DMS 273 (cell line): ENCODE measurements at regions not wholly inside any gene's neighbourhood (a gene's known extent, or its start where the extent isn't known, plus 50 kb on each side); places are given as distances from the start of the nearest gene placed in this dataset.
"Not testable (repeated sequence)": the region's sequence is repeated elsewhere in the genome, so short reads cannot be mapped to it uniquely, and the experiment has no call there.

ENCODE experiments used
- DNase-seq: peaks from one replicate; lab custom pipeline; 2025; ENCODE audit not compliant: unreplicated experiment; lab: John Stamatoyannopoulos, UW

- peak; percentile 59 for DNase-seq
These were observed 506.9 kb upstream of the PCDH10 start for GRCh38 chr4:132642016-132642817.

DNA sequence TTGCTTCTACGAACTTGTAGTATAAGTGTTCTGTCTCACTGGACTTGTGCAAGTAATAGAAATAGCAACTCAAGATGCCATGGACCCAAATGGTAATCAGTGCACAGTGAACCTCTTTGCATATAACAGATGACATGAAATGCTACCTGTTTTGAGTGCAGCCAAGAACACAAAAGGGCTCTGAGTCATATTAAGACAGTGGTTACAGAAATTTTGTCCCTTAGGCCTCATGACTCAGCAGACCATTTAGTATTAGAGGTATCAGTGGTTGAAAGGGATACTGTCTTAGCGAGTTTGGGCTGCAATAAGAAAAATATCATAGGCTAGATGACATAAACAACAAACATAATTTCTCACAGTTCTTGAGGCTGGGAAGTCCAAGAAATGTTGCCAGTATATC is 502.9 kb upstream of the PCDH10 start:
- DNase-seq = no peak

DNA sequence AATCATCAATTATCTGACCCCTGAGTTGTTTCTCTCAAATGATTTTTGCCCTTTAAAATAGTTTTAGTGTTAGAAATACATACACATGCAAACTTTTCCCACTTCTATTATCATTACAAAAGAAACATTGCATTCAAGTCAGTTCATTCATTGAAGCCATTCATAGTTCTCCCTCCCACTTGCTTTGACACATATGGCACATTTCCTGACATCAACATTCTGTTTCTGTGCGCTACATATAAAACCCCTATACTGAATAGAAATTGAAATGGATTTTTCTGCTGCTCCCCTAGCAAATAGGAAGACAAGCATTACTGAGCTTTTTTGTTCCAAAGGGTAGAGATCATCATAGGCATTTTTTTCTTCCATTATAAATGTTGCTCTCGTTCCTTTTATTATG is 497.9 kb upstream of the PCDH10 start:
- DNase-seq = no peak

DNA sequence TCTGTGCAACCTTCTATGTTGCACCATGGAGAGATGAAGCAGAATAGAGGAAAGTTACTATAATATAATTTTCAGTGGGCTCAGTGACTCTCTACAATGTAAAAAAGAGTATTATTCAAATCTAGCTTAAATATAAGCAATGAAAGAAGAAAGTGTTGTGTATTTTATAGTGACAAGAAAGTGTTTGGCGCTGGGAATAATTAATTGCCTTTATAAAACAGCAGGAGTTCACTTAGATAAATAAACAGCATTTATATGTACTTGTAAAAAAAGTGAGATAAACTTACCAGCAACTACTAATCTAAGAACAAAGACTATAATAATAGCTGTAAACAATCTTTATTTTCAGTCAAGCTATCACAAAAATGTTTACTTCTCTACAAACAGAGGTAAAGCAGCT is 488.9 kb upstream of the PCDH10 start:
- DNase-seq = no peak

DNA sequence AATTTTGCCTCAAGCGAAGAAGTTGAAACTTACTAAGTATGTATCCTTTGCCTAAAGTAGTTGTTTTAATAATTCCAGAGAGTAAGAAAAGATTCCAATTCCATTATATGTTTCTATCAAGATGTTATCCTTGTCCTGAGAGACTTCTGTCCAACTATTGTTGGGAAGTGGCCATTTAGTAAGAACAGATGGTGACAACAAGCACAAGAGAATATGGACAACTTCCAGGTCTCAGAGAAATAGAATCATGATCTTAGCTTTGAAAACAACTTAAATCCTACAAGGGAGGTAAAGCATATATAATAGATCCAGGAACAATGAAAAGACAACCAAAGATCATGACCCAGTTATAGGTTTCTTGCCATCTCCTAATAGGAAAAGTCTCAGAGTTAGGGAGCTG is 486.6 kb upstream of the PCDH10 start:
- DNase-seq = peak; percentile 21

DNA sequence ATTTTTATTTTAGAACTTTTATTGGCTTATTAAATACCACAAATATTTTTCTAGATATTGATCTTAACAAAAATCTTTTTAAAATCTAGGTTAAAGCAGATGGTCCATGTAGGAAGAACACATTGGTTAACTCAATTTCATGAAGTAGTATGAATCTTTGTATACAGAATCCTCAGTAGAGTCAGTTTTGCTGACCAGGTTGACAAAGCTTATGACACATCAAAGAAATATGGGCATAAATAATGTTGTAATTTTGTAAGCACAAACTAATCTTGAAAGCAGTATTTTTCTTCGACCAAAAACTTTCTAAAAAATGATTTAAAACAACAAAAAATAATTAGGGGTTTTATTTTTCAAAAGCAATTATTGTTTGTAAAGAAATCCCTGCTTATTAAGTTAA is 479.3 kb upstream of the PCDH10 start:
- DNase-seq = no peak

- no peak for DNase-seq
These were observed 478.5 kb upstream of the PCDH10 start for GRCh38 chr4:132670557-132670956.

GRCh38 chr4:132683957-132684356 is 465.1 kb upstream of the PCDH10 start:
- no peak for DNase-seq

GRCh38 chr4:132691026-132691425 is 458.1 kb upstream of the PCDH10 start:
- DNase-seq = no peak

DNA sequence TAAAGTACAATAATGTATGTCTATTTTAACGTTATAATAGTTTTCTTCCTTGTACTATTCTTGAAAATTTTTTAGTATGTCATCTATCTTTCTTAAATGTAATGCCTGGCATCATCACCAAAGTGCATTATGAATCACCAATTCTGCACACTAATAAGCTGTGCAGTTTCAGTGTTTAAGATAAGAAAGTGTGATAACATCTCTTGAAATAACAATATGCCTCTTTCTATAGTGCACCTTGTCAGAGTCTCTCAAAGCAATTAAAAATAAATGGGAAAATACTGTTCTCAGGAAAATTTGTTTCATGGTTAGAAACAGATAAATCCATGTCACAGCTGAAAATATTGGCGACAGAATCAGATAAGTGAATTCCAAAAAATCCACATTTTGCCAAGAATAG is 457.4 kb upstream of the PCDH10 start:
- DNase-seq = no peak

DNA sequence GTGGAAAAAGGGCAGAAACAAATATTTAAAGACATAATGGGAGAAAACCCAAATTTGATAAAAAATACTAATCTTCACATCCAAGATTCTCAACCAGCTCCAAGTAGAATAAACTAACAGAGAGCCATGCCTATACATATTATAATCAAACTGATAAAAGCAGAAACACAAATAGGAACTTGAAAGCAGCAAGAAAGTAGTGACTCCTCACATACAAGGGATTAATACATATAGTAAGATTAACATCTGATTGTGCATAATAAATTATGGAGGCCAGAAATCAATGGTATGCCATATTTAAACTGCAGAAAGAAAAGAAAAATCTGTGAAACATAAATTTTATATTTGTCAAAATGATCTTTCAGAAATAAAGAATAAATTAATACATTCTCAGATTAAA is 454.3 kb upstream of the PCDH10 start:
- no peak for DNase-seq

DNA sequence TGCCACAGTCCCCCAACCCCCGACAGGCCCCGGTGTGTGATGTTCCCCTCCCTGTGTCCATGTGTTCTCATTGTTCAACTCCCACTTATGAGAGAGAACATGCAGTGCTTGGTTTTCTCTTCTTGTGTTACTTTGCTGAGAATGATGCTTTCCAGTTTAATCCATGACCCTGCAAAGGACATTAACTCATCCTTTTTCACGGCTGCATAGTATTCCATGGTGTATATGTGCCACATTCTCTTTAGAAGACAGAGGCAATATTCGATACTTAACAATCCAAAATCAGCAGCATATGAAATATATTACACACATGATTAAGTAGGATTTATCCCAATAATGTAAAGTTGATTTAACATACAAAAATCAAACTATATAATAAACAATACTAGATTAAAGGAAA is 451.6 kb upstream of the PCDH10 start:
- DNase-seq = not testable (repeated sequence)

DNA sequence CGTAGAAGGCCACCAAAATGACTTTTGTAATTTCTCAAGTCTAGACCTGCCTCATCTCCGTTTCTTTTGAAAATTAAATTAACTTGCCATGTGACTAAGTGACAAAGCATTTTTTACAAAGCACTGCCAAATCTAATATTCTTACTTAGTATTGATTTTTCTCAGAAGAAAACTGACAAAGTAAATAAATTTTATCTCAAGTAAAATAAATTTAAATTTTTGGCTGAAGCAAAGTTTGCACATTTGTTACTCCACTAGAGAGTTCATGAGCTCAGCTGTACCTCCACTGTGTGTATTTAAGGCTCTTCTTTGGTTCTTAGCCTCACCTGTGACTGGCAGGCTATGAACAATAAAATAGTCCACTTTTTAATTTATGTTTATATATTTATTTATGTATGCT is 441.1 kb upstream of the PCDH10 start:
- DNase-seq = no peak

DNA sequence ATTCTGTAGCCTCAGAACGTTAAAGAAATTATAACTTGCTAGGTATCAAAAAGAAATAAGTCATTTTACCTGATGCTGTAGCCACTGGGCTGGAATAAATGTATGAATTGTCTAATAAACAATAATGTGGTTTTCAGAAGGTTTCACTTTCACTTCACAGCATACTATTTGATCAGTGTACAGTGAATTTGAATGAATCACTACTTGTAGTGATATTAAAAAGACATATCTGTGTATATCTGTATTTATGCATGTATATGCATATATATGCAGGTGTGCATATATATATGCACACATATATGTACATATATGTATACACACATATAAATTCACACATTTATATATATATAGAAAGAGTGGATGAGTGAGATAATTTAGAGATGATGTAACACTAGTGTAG is 440.0 kb upstream of the PCDH10 start:
- no peak for DNase-seq

- no peak for DNase-seq
These were observed 438.1 kb upstream of the PCDH10 start for GRCh38 chr4:132710971-132711370.

DNA sequence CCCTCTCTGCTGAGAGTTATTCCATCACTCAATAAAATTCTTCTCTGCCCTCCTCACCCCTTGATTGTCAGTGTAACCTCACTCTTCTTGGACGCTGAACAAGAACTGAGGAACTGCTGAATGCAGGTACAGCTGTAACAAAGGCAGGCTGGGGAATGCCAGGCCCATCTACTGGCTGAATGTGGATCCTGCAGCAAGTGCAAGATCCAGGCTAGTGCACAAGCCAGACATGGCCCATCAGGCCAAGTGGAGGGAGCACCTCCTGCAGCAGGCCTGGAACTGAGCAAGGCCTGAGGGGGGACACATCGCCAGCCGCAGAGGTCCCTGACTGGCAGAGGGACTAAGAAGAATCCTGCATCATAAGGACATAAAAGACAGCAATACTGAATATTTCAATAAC is 411.8 kb upstream of the PCDH10 start:
- no peak for DNase-seq

GRCh38 chr4:132759199-132759780 is 389.8 kb upstream of the PCDH10 start:
- DNase-seq = no peak

- DNase-seq = no peak
These were observed 385.6 kb upstream of the PCDH10 start for GRCh38 chr4:132763465-132763864.

DNA sequence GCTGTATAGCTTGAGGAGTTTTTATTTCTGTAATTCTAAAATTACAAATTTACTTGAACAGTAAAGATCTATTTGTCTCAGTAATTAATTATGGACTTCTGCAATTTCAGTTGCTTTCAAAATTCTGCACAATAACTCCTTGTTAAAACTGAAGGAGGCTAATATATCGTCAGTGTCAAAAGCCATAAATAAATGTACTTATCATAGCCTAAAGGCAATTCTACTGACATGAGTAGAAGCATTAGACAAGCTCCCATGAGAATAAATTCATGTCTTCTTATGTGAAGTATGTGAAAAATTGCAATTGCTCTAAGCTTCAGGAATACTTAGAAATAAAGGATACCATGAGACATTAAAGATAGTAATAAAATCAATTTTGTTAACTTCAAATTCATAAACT is 381.2 kb upstream of the PCDH10 start:
- no peak for DNase-seq

DNA sequence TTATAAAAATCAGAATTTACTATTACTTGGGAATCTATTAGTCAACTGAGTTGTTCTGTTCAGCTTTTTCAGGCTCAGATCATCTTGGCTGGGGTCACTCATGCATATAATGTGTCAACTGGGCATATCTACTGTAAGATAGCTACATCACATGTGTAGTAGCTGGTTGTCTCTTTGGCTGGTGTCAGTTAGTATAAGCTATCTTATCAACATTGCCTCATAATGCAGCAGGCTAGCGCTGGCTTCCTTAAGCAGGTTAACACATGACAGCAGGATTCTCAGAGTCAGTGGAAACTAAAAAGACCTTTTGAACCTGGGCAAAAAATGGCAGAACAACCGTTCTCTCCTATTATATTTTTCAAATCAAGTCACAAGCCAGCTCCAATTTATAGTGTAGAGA is 378.3 kb upstream of the PCDH10 start:
- no peak for DNase-seq

DNA sequence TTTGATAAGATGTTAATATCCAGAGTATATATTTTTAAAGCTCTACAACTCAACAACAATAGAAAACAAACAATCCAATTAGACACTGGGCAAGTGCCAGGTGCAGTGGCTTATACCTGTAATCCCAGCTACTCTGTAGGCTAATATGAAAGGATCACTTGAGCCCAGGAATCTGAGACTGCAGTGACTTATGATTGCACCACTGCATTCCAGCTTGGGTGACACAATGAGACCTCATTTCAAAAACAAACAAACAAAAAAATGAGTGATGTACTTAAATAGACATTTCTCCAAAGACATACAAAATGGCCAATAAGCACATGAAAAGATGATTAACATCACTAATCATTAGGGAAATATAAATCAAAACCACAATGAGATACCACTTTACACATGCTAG is 356.8 kb upstream of the PCDH10 start:
- DNase-seq = no peak

DNA sequence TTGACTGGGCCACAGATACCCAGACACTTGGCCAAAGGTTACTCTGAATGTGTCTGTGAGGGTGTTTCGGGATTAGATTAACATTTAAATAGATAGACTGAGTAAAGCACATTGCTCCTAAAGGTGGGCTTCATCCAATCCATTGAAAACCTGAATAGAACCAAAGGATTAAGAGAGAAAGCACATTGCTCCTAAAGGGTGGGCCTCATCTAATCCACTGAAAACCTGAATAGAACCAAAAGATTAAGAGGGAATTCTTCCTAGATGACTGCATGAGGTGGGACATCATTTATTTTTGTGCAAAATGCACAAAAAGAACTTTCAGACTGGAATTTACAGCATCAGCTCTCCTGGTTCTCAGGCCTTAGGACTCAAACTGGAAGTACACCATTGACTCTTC is 351.2 kb upstream of the PCDH10 start:
- DNase-seq = no peak
